Prostate gland (tissue), 2 donors: ENCODE measurements at regions not wholly inside any gene's neighbourhood (a gene's known extent, or its start where the extent isn't known, plus 50 kb on each side); places are given as distances from the start of the nearest gene placed in this dataset.

Experiments used
- POLR2A ChIP-seq: fragments of 450-650 bp; IDR thresholded peaks from one replicate; pipeline ENCODE4 v1.6.1; 2016; ENCODE audit warnings: antibody characterized with exemption, mild to moderate bottlenecking
- TF ChIP-seq, protein P1 (sequence below), 4 experiments: fragments of 200-600 bp in 2 of 4; fragments of 450-650 bp in 2 of 4; sonication (generic) in 2 of 4; IDR thresholded peaks; 1 replicate in 3 of 4; 2 replicates in 1 of 4; pipeline ENCODE4 v1.5.1; 2016 to 2019; ENCODE audit warnings: antibody characterized with exemption in 4 of 4, mild to moderate bottlenecking in 2 of 4, moderate library complexity in 2 of 4

GRCh38 chr5:60262576-60263295 is 369.2 kb upstream of the PDE4D start:
- TF ChIP-seq POLR2A = no peak
- TF ChIP-seq, protein P1, sequence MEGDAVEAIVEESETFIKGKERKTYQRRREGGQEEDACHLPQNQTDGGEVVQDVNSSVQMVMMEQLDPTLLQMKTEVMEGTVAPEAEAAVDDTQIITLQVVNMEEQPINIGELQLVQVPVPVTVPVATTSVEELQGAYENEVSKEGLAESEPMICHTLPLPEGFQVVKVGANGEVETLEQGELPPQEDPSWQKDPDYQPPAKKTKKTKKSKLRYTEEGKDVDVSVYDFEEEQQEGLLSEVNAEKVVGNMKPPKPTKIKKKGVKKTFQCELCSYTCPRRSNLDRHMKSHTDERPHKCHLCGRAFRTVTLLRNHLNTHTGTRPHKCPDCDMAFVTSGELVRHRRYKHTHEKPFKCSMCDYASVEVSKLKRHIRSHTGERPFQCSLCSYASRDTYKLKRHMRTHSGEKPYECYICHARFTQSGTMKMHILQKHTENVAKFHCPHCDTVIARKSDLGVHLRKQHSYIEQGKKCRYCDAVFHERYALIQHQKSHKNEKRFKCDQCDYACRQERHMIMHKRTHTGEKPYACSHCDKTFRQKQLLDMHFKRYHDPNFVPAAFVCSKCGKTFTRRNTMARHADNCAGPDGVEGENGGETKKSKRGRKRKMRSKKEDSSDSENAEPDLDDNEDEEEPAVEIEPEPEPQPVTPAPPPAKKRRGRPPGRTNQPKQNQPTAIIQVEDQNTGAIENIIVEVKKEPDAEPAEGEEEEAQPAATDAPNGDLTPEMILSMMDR (IDR thresholded peaks at IDR 0.05) = no peak
